Suprapubic skin (tissue), 4 donors: ENCODE measurements at regions not wholly inside any gene's neighbourhood (a gene's known extent, or its start where the extent isn't known, plus 50 kb on each side); places are given as distances from the start of the nearest gene placed in this dataset.

Experiments used
- DNase-seq, 2 donors: peaks; one replicate each; pipeline ENCODE4 v3.0.0-alpha.2; 2019; ENCODE audit warnings: low spot score in 2 of 2
- H3K27ac ChIP-seq: fragments of 200-600 bp; sonication (generic); one replicate; pipeline ENCODE4 v1.5.1; 2019
- H3K27me3 ChIP-seq: fragments of 200-600 bp; sonication (generic); one replicate; pipeline ENCODE4 v1.5.1; 2019
- H3K36me3 ChIP-seq: fragments of 200-600 bp; sonication (generic); one replicate; pipeline ENCODE4 v1.5.1; 2019
- H3K4me1 ChIP-seq: fragments of 200-600 bp; sonication (generic); one replicate; pipeline ENCODE4 v1.5.1; 2019
- H3K4me3 ChIP-seq: fragments of 200-600 bp; sonication (generic); one replicate; pipeline ENCODE4 v1.5.1; 2019; ENCODE audit warnings: mild to moderate bottlenecking
- H3K9me3 ChIP-seq: fragments of 200-600 bp; sonication (generic); one replicate; pipeline ENCODE4 v1.5.1; 2019
- CTCF ChIP-seq, 2 donors: fragments of 200-600 bp in 1 of 2; fragments of 450-650 bp in 1 of 2; sonication (generic) in 1 of 2; IDR thresholded peaks; one replicate each; pipeline ENCODE4 v1.5.1; 2016 to 2019; ENCODE audit warnings: antibody characterized with exemption in 2 of 2, mild to moderate bottlenecking in 1 of 2, moderate library complexity in 1 of 2
- EP300 ChIP-seq: sonication (generic); formaldehyde crosslinking; IDR thresholded peaks from one replicate; pipeline ENCODE4 v1.6.1; 2017; ENCODE audit warnings: antibody characterized with exemption
- POLR2A ChIP-seq, 2 donors: fragments of 450-650 bp; IDR thresholded peaks; one replicate each; pipeline ENCODE4 v1.6.1; 2017; ENCODE audit warnings: antibody characterized with exemption in 2 of 2, mild to moderate bottlenecking in 2 of 2, moderate library complexity in 2 of 2
- POLR2AphosphoS5 ChIP-seq, 3 donors: sonication (generic); formaldehyde crosslinking; IDR thresholded peaks; one replicate each; pipeline ENCODE4 v1.6.1; 2017; ENCODE audit warnings: antibody characterized with exemption in 3 of 3
- WGBS: methylation state at CpG from one replicate; pipeline ENCODE4 v1.1.5; 2018; 5-methylcytosine and 5-hydroxymethylcytosine counted together

DNA sequence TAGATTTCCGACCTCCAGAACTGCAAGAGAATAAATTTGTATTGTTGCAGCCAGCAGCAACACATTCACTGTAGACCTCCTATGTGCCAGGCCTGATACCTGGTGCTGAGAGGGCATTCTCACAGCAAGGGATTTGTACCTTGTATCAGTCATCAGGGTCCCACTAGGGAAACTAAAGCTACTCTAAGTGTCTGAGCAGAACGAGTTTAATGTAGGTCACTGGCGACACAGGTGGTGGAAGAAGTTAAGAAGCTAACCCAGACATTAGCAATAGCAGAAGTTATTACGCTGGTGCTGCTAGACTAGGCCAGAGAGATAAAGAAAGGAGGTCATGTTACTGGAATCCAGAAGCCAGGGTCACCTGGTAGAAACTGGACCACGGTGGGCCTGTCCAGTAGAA, 60.5 kb upstream of the BCL6 start:
- Histone ChIP-seq H3K36me3 (no peaks in the 10 kb centered on the region), H3K9me3 (no peaks in the 10 kb centered on the region), H3K27me3 (no peaks in the 10 kb centered on the region), H3K27ac (no peak overlapping the region), H3K4me1 (peaks cover 52% of the 10 kb centered on the region), H3K4me3 (no peak overlapping the region)
- no peak for DNase-seq
- TF ChIP-seq POLR2A (IDR thresholded peaks at IDR 0.05) (no peak), CTCF (IDR thresholded peaks at IDR 0.05) (no peak), POLR2AphosphoS5 (IDR thresholded peaks at IDR 0.05) (no peak), EP300 (no peak)
- WGBS, result 90% methylated on average over 5 of the region's 5 CpGs

DNA sequence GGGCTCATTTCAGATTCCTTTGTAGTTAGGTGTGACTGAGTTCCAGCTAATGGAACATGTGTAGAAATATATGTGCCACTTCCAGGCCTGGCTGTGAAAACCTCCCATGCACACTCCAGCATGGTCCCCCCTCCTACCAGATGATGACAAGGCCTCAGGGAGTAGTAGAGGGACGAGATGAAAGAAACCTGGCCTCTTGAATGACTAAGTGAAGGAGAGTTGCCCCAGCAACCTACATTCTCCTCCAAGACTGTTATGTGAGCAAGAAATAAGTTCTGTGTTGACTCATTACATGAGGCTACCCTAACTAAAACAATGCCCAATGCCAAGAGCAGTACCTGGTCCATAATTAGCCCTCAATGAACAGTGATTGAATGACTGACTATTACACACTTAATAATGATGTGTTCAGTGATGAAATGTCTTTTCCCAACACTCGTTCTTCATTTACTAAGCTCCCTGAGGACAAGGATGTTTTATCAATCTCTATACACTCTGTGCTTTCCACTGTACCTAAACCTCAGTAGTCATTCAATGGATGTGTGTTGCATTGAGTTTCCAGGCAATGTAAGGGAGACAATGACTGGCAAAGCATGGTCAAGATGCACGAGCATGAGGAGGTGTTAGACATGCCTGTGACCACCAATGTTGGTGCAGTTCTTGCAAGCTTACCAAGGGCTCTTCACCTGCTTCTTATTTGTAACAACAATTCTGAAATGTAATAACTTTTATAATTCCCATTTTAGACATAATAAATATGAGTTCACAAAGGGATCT, 62.0 kb upstream of the BCL6 start:
- Histone ChIP-seq H3K27me3 (no peaks in the 10 kb centered on the region), H3K9me3 (no peaks in the 10 kb centered on the region), H3K36me3 (no peaks in the 10 kb centered on the region), H3K4me1 (peaks cover 67% of the 10 kb centered on the region), H3K27ac (peak overlapping the region; percentile 93), H3K4me3 (no peak overlapping the region)
- no peak for DNase-seq
- 58% methylated on average over 3 of the region's 3 CpGs for WGBS
- no peak for TF ChIP-seq POLR2AphosphoS5 (IDR thresholded peaks at IDR 0.05)
- TF ChIP-seq EP300, result no peak
- no peak for TF ChIP-seq CTCF (IDR thresholded peaks at IDR 0.05)
- no peak for TF ChIP-seq POLR2A (IDR thresholded peaks at IDR 0.05)

DNA sequence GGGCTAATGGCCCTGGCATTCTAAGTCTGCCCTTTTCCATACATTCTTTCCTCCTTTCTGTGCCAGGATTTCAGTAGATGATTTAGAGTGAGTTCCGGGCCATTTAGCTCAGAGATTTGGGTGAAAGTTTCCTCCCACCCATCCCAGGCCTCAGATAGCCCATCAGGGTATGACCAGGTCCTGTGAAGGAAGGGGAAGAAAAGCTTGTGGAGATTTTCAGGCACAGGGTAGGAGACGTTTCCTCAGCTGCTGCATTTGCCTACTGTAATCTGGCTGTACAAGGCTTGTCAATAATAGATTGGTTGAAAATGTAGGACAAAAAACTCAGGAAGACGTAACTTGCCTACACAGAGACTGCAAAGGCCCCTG, 63.2 kb upstream of the BCL6 start:
- Histone ChIP-seq H3K27ac (peak overlapping the region; percentile 93), H3K36me3 (no peaks in the 10 kb centered on the region), H3K4me3 (peak overlapping the region; percentile 19), H3K9me3 (no peaks in the 10 kb centered on the region), H3K27me3 (no peaks in the 10 kb centered on the region), H3K4me1 (peaks cover 72% of the 10 kb centered on the region)
- TF ChIP-seq POLR2A (IDR thresholded peaks at IDR 0.05) (no peak), POLR2AphosphoS5 (IDR thresholded peaks at IDR 0.05) (no peak), EP300 (no peak), CTCF (IDR thresholded peaks at IDR 0.05) (no peak)
- WGBS, result 48% methylated on average over 3 of the region's 3 CpGs
- no peak for DNase-seq

- Histone ChIP-seq H3K4me1 (peaks cover 61% of the 10 kb centered on the region), H3K36me3 (no peaks in the 10 kb centered on the region), H3K27ac (peak overlapping the region; percentile 93), H3K27me3 (no peaks in the 10 kb centered on the region), H3K9me3 (no peaks in the 10 kb centered on the region), H3K4me3 (no peak overlapping the region)
- 56% methylated on average over 3 of the region's 3 CpGs for WGBS
- DNase-seq, result no peak
- TF ChIP-seq CTCF (IDR thresholded peaks at IDR 0.05) (no peak), POLR2A (IDR thresholded peaks at IDR 0.05) (no peak), POLR2AphosphoS5 (IDR thresholded peaks at IDR 0.05) (no peak), EP300 (no peak)
Measured at GRCh38 chr3:187809612-187809991, 64.3 kb upstream of the BCL6 start.

DNA sequence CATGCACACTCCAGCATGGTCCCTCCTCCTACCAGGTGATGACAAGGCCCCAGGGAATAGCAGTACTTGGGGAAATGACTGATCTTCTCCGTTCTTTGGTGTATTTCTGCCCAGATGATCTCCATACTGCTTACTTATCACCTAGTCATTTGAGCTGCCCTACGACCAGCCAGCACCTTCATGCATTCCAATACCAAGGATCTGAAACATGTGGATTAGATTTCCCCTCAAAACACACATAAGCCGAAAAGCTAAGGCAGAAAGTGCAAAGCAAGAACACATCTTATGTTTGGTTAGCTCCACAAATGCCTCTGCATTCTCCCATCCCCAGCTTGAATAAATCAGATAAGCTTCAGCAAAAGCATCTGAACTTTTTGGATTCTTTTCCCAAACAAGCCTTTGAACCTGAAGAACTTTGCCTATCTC, 64.8 kb upstream of the BCL6 start:
- Histone ChIP-seq H3K27ac (peak overlapping the region; percentile 93), H3K4me3 (no peak overlapping the region), H3K9me3 (no peaks in the 10 kb centered on the region), H3K27me3 (no peaks in the 10 kb centered on the region), H3K4me1 (peaks cover 60% of the 10 kb centered on the region), H3K36me3 (no peaks in the 10 kb centered on the region)
- WGBS, result 45% methylated on average over 3 of the region's 3 CpGs
- no peak for DNase-seq
- TF ChIP-seq POLR2AphosphoS5 (IDR thresholded peaks at IDR 0.05) (no peak), CTCF (IDR thresholded peaks at IDR 0.05) (no peak), EP300 (no peak), POLR2A (IDR thresholded peaks at IDR 0.05) (no peak)
